Esophagus squamous epithelium (tissue), 5 donors: ENCODE measurements at regions not wholly inside any gene's neighbourhood (a gene's known extent, or its start where the extent isn't known, plus 50 kb on each side); places are given as distances from the start of the nearest gene placed in this dataset.
A peak's percentile ranks its signal among the peaks of the same experiment; 100 is the strongest.
"Not testable (repeated sequence)": the region's sequence is repeated elsewhere in the genome, so short reads cannot be mapped to it uniquely, and the experiment has no call there.

Experiments
- DNase-seq: peaks from one replicate; lab custom pipeline; 2025; lab: John Stamatoyannopoulos, UW
- H3K27ac ChIP-seq, 4 donors: fragments of 200-600 bp; sonication (generic); one replicate each; pipeline ENCODE4 v1.5.1; 2016 to 2019; ENCODE audit warnings: mild to moderate bottlenecking in 1 of 4
- H3K27me3 ChIP-seq, 4 donors: fragments of 200-600 bp; sonication (generic); 1 replicate in 3 of 4; 2 replicates in 1 of 4; pipeline versions ENCODE4 v1.5.1 to v1.6.0; 2017 to 2021; ENCODE audit warnings: antibody characterized with exemption in 1 of 4
- H3K36me3 ChIP-seq, 3 donors: fragments of 200-600 bp; sonication (generic); one replicate each; pipeline ENCODE4 v1.5.1; 2016 to 2019
- H3K4me1 ChIP-seq, 3 donors: fragments of 200-600 bp; sonication (generic); one replicate each; pipeline ENCODE4 v1.5.1; 2017 to 2019
- H3K4me3 ChIP-seq, 4 donors: fragments of 200-600 bp; sonication (generic); 1 replicate in 3 of 4; 2 replicates in 1 of 4; pipeline ENCODE4 v1.5.1; 2016 to 2019; ENCODE audit warnings: mild to moderate bottlenecking in 2 of 4, moderate library complexity in 1 of 4
- H3K9me3 ChIP-seq, 3 donors: fragments of 200-600 bp; sonication (generic); one replicate each; pipeline ENCODE4 v1.5.1; 2016 to 2019
- CTCF ChIP-seq, 6 experiments: fragments of 450-650 bp in 4 of 6; fragments of 200-600 bp in 2 of 6; sonication (generic) in 2 of 6; IDR thresholded peaks; one replicate each; pipeline ENCODE4 v1.5.1; 2016 to 2019; ENCODE audit warnings: antibody characterized with exemption in 6 of 6, mild to moderate bottlenecking in 4 of 6, moderate library complexity in 4 of 6
- POLR2A ChIP-seq, 4 donors: fragments of 450-650 bp; IDR thresholded peaks; one replicate each; pipeline ENCODE4 v1.6.1; 2017; ENCODE audit warnings: antibody characterized with exemption in 4 of 4, mild to moderate bottlenecking in 4 of 4, moderate library complexity in 3 of 4
- WGBS, 2 donors: methylation state at CpG; one replicate each; pipeline ENCODE4 v1.1.5; 2018; 5-methylcytosine and 5-hydroxymethylcytosine counted together
- intact Hi-C: fragments of 100-400 bp; cut with DNase I; formaldehyde crosslinking; loops from one replicate; pipeline ENCODE4 v1.15.0; 2022
- donor health status: DM: yes; HTN: yes; CAD: no.

GRCh38 chr9:38126730-38127129 lies 57.7 kb upstream of the SHB start:
- H3K9me3 ChIP-seq = no peaks in the 10 kb centered on the region
- no peak overlapping the region for H3K4me3 ChIP-seq
- H3K4me1 ChIP-seq = peaks cover 6 to 22% (median 9%) of the 10 kb centered on the region in 3 donors
- 49 to 100% methylated on average over 2 to 4 of the region's 6 CpGs for WGBS, 2 donors
- DNase-seq = no peak
- no peak overlapping the region for H3K27ac ChIP-seq
- peaks cover 0 to 5% (median 0%) of the 10 kb centered on the region in 4 donors for H3K27me3 ChIP-seq
- TF ChIP-seq CTCF (IDR thresholded peaks at IDR 0.05) = no peak
- TF ChIP-seq POLR2A (IDR thresholded peaks at IDR 0.05) = no peak
- intact Hi-C loops = no loop called here
- H3K36me3 ChIP-seq = no peaks in the 10 kb centered on the region

DNA sequence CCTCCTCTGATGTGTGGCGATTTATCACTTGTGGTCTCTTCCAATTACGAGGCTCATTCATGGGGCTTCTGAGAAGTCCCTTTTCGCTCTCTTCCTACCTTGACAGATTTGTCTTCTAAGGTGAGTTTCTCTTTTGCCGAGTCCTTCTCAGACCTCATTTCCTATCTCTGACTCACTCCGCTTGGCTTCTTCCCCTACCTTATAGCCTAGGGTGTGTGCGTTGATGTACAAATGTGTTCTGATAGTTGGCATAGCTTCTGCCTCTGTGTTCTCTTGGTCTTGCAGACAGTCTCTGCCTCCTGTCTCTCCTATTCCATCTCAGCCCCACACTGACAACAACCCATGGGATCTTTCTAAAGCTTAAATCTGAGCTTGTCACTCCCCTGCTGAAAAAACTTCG lies 56.9 kb upstream of the SHB start:
- peak overlapping the region in 1 of 4 donors; percentile 4 for H3K4me3 ChIP-seq
- intact Hi-C loops = no loop called here
- no peaks in the 10 kb centered on the region for H3K9me3 ChIP-seq
- H3K27me3 ChIP-seq = peaks cover 0 to 5% (median 0%) of the 10 kb centered on the region in 4 donors
- WGBS, 2 donors = 49 to 50% methylated on average over 7 of the region's 7 CpGs
- no peak for DNase-seq
- H3K27ac ChIP-seq = peak overlapping the region in 3 of 4 donors; percentile 68 to 74 (median 70)
- no peak for TF ChIP-seq POLR2A (IDR thresholded peaks at IDR 0.05)
- TF ChIP-seq CTCF (IDR thresholded peaks at IDR 0.05) = no peak
- peaks cover 6 to 22% (median 9%) of the 10 kb centered on the region in 3 donors for H3K4me1 ChIP-seq
- no peaks in the 10 kb centered on the region for H3K36me3 ChIP-seq

DNA sequence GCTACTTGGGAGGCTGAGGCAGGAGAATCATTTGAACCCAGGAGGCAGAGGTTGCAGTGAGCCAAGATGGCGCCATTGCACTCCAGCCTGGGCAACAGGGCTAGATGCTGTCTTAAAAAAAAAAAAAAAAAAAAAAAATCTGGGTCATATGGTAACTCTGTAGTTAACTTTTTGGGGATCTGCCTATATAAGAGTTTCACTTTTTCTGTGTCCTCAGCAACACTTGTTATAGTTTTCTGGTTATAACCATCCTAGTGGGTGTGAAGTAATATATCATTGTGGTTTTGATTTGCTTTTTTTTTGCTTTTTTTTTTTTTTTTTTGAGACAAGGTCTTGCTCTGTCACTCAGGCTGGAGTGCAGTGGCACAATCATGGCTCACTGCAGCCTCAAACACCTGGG lies 54.3 kb upstream of the SHB start:
- intact Hi-C loops, H3K4me3 ChIP-seq: not testable (repeated sequence)
- WGBS, 2 donors = 80 to 100% methylated on average over 1 of the region's 1 CpG

DNA sequence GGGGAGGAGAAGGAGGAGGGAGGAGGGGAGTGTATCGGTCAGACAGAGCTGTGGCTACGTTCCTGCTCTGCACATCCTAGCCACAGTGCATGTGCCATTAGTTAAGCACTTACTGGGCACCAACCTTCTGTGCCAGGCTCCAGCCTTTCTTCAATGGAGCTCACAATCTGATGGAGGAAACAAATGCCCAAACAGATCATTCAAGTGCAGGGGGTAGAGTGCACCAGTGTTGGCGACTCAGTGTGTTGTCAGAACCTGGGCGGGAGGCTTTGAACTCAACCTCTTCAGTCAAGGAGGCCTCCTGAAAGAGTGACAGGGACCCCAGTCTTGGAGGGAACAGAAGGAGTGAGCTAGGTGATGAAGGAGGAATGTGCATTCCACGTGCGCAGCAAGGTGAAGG lies 51.9 kb upstream of the SHB start:
- Histone ChIP-seq H3K4me3 (no peak overlapping the region), H3K27me3 (no peaks in the 10 kb centered on the region), H3K36me3 (no peaks in the 10 kb centered on the region), H3K4me1 (peaks cover 6 to 24% (median 10%) of the 10 kb centered on the region in 3 donors), H3K9me3 (no peaks in the 10 kb centered on the region), H3K27ac (no peak overlapping the region)
- 96 to 98% methylated on average over 3 to 6 of the region's 6 CpGs for WGBS, 2 donors
- TF ChIP-seq CTCF (IDR thresholded peaks at IDR 0.05) (no peak), POLR2A (IDR thresholded peaks at IDR 0.05) (no peak)
- intact Hi-C loops = no loop called here
- DNase-seq = no peak

More for the DNA sequence above, 54.3 kb upstream of the SHB start:
- not testable (repeated sequence) for H3K9me3 ChIP-seq, DNase-seq, H3K36me3 ChIP-seq, H3K27me3 ChIP-seq, H3K27ac ChIP-seq
- H3K4me1 ChIP-seq = peaks cover 10 to 37% (median 11%) of the 10 kb centered on the region in 3 donors

GRCh38 chr9:38119560-38120236 lies 50.7 kb upstream of the SHB start:
- H3K27ac ChIP-seq = no peak overlapping the region
- TF ChIP-seq CTCF (IDR thresholded peaks at IDR 0.05) = no peak
- no peak for TF ChIP-seq POLR2A (IDR thresholded peaks at IDR 0.05)
- H3K27me3 ChIP-seq = no peaks in the 10 kb centered on the region
- 38 to 53% methylated on average over 5 of the region's 5 CpGs for WGBS, 2 donors
- H3K9me3 ChIP-seq = no peaks in the 10 kb centered on the region
- H3K4me1 ChIP-seq = peaks cover 3 to 15% (median 3%) of the 10 kb centered on the region in 3 donors
- no peaks in the 10 kb centered on the region for H3K36me3 ChIP-seq
- no peak for DNase-seq
- intact Hi-C loops = no loop called here
- H3K4me3 ChIP-seq = no peak overlapping the region
